HG03196 (cell line): ENCODE measurements at regions not wholly inside any gene's neighbourhood (a gene's known extent, or its start where the extent isn't known, plus 50 kb on each side); places are given as distances from the start of the nearest gene placed in this dataset.

Experiments used
- ATAC-seq: cut with Tn5 transposase; IDR thresholded peaks from one replicate; pipeline ENCODE4 v1.9.1; 2021; ENCODE audit not compliant: unreplicated experiment

- ATAC-seq = no peak
These were observed 265.2 kb downstream of the MAT2B start for GRCh38 chr5:163770625-163771024.

- ATAC-seq = no peak
These were observed 266.8 kb downstream of the MAT2B start for GRCh38 chr5:163772241-163772640.

- ATAC-seq = no peak
These were observed 267.2 kb downstream of the MAT2B start for GRCh38 chr5:163772644-163773043.

GRCh38 chr5:163773226-163773625 is 267.8 kb downstream of the MAT2B start:
- no peak for ATAC-seq

GRCh38 chr5:163789870-163790269 is 284.5 kb downstream of the MAT2B start:
- ATAC-seq = no peak

- ATAC-seq = no peak
These were observed 285.1 kb downstream of the MAT2B start for GRCh38 chr5:163790497-163790896.

- no peak for ATAC-seq
These were observed 289.6 kb downstream of the MAT2B start for GRCh38 chr5:163794993-163795392.

- ATAC-seq = no peak
These were observed 302.4 kb downstream of the MAT2B start for GRCh38 chr5:163807781-163808180.

- no peak for ATAC-seq
These were observed 304.1 kb downstream of the MAT2B start for GRCh38 chr5:163809473-163809872.

- no peak for ATAC-seq
These were observed 308.5 kb downstream of the MAT2B start for GRCh38 chr5:163813900-163814299.

- ATAC-seq = no peak
These were observed 309.9 kb downstream of the MAT2B start for GRCh38 chr5:163815240-163815791.

- ATAC-seq = no peak
These were observed 315.7 kb downstream of the MAT2B start for GRCh38 chr5:163821142-163821541.

- no peak for ATAC-seq
These were observed 317.1 kb downstream of the MAT2B start for GRCh38 chr5:163822548-163822947.

- no peak for ATAC-seq
These were observed 320.2 kb downstream of the MAT2B start for GRCh38 chr5:163825661-163826060.

- no peak for ATAC-seq
These were observed 320.8 kb downstream of the MAT2B start for GRCh38 chr5:163826201-163826600.

GRCh38 chr5:163832155-163832554 is 326.7 kb downstream of the MAT2B start:
- no peak for ATAC-seq

- no peak for ATAC-seq
These were observed 333.3 kb downstream of the MAT2B start for GRCh38 chr5:163838738-163839137.

GRCh38 chr5:163846512-163846911 is 341.1 kb downstream of the MAT2B start:
- no peak for ATAC-seq

- no peak for ATAC-seq
These were observed 350.3 kb downstream of the MAT2B start for GRCh38 chr5:163855754-163856153.

- ATAC-seq = no peak
These were observed 356.3 kb downstream of the MAT2B start for GRCh38 chr5:163861670-163862069.

GRCh38 chr5:163867324-163867723 is 361.9 kb downstream of the MAT2B start:
- no peak for ATAC-seq

- no peak for ATAC-seq
These were observed 362.3 kb downstream of the MAT2B start for GRCh38 chr5:163867738-163868137.

GRCh38 chr5:163869581-163869980 is 364.2 kb downstream of the MAT2B start:
- no peak for ATAC-seq

- ATAC-seq = no peak
These were observed 365.0 kb downstream of the MAT2B start for GRCh38 chr5:163870441-163870840.
